WTC11 (cell line): ENCODE measurements at regions not wholly inside any gene's neighbourhood (a gene's known extent, or its start where the extent isn't known, plus 50 kb on each side); places are given as distances from the start of the nearest gene placed in this dataset.
"Not testable (repeated sequence)": the region's sequence is repeated elsewhere in the genome, so short reads cannot be mapped to it uniquely, and the experiment has no call there.

Experiments
- CREB1 ChIP-seq: sonication (generic); formaldehyde crosslinking; IDR thresholded peaks from 2 replicates; pipeline ENCODE4 v1.8.0; 2023; ENCODE audit warnings: mild to moderate bottlenecking, missing genetic modification reagents
- CTCF ChIP-seq: fragments of 200-600 bp; IDR thresholded peaks from 2 replicates; pipeline ENCODE4 v1.8.0; 2022; ENCODE audit warnings: antibody characterized with exemption
- ESRRA ChIP-seq: sonication (generic); formaldehyde crosslinking; IDR thresholded peaks from 2 replicates; pipeline ENCODE4 v1.8.1; 2022; ENCODE audit warnings: mild to moderate bottlenecking, missing genetic modification reagents, borderline replicate concordance
- GRHL2 ChIP-seq: fragments of 250-450 bp; sonication (Bioruptor Pico); IDR thresholded peaks from 2 replicates; pipeline ENCODE4 v1.8.0; 2022; ENCODE audit warnings: mild to moderate bottlenecking, moderate library complexity; ENCODE audit not compliant: insufficient replicate concordance, severe bottlenecking
- IRF2 ChIP-seq: sonication (generic); formaldehyde crosslinking; IDR thresholded peaks from 2 replicates; pipeline ENCODE4 v1.8.0; 2022; ENCODE audit warnings: low read depth, missing genetic modification reagents, borderline replicate concordance
- MLX ChIP-seq: sonication (generic); formaldehyde crosslinking; IDR thresholded peaks from 2 replicates; pipeline ENCODE4 v1.8.1; 2023; ENCODE audit warnings: mild to moderate bottlenecking, missing genetic modification reagents, moderate library complexity
- MXD4 ChIP-seq: fragments of 250-450 bp; sonication (Bioruptor Pico); IDR thresholded peaks from 2 replicates; pipeline ENCODE4 v1.8.0; 2021; ENCODE audit warnings: mild to moderate bottlenecking, moderate library complexity, borderline replicate concordance
- SP1 ChIP-seq: sonication (generic); formaldehyde crosslinking; conservative IDR thresholded peaks from 2 replicates; pipeline ENCODE4 v1.8.1; 2022; ENCODE audit warnings: missing genetic modification reagents
- USF2 ChIP-seq: sonication (generic); formaldehyde crosslinking; IDR thresholded peaks from 2 replicates; pipeline ENCODE4 v1.8.1; 2023; ENCODE audit warnings: mild to moderate bottlenecking, missing genetic modification reagents, moderate library complexity
- ZBTB21 ChIP-seq: sonication (generic); formaldehyde crosslinking; IDR thresholded peaks from 2 replicates; pipeline ENCODE4 v1.8.1; 2023; ENCODE audit warnings: mild to moderate bottlenecking, missing genetic modification reagents, borderline replicate concordance
- ZNF138 ChIP-seq: sonication (generic); formaldehyde crosslinking; conservative IDR thresholded peaks from 2 replicates; pipeline ENCODE4 v1.8.1; 2022; ENCODE audit warnings: mild to moderate bottlenecking, moderate library complexity, missing genetic modification reagents
- TF ChIP-seq, protein P1 (sequence below): sonication (generic); formaldehyde crosslinking; IDR thresholded peaks from 2 replicates; pipeline ENCODE4 v1.8.0; 2022; ENCODE audit warnings: missing genetic modification reagents
- TF ChIP-seq, protein P2 (sequence below): sonication (generic); formaldehyde crosslinking; IDR thresholded peaks from 2 replicates; pipeline ENCODE4 v1.8.1; 2022; ENCODE audit warnings: missing genetic modification reagents, borderline replicate concordance

- TF ChIP-seq CTCF; SP1; MLX (CRISPR knock-in tag); ESRRA (CRISPR knock-in tag); ZBTB21 (CRISPR knock-in tag); CREB1 (CRISPR knock-in tag); ZNF138 (CRISPR knock-in tag); IRF2; GRHL2 (CRISPR knock-in tag); USF2 (CRISPR knock-in tag); MXD4 (CRISPR knock-in tag): not testable (repeated sequence)
- TF ChIP-seq, protein P1, sequence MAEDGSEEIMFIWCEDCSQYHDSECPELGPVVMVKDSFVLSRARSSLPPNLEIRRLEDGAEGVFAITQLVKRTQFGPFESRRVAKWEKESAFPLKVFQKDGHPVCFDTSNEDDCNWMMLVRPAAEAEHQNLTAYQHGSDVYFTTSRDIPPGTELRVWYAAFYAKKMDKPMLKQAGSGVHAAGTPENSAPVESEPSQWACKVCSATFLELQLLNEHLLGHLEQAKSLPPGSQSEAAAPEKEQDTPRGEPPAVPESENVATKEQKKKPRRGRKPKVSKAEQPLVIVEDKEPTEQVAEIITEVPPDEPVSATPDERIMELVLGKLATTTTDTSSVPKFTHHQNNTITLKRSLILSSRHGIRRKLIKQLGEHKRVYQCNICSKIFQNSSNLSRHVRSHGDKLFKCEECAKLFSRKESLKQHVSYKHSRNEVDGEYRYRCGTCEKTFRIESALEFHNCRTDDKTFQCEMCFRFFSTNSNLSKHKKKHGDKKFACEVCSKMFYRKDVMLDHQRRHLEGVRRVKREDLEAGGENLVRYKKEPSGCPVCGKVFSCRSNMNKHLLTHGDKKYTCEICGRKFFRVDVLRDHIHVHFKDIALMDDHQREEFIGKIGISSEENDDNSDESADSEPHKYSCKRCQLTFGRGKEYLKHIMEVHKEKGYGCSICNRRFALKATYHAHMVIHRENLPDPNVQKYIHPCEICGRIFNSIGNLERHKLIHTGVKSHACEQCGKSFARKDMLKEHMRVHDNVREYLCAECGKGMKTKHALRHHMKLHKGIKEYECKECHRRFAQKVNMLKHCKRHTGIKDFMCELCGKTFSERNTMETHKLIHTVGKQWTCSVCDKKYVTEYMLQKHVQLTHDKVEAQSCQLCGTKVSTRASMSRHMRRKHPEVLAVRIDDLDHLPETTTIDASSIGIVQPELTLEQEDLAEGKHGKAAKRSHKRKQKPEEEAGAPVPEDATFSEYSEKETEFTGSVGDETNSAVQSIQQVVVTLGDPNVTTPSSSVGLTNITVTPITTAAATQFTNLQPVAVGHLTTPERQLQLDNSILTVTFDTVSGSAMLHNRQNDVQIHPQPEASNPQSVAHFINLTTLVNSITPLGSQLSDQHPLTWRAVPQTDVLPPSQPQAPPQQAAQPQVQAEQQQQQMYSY (CRISPR knock-in tag) = not testable (repeated sequence)
- TF ChIP-seq, protein P2, sequence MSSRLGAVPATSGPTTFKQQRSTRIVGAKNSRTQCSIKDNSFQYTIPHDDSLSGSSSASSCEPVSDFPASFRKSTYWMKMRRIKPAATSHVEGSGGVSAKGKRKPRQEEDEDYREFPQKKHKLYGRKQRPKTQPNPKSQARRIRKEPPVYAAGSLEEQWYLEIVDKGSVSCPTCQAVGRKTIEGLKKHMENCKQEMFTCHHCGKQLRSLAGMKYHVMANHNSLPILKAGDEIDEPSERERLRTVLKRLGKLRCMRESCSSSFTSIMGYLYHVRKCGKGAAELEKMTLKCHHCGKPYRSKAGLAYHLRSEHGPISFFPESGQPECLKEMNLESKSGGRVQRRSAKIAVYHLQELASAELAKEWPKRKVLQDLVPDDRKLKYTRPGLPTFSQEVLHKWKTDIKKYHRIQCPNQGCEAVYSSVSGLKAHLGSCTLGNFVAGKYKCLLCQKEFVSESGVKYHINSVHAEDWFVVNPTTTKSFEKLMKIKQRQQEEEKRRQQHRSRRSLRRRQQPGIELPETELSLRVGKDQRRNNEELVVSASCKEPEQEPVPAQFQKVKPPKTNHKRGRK = not testable (repeated sequence)
Observed at GRCh38 chr4:34006540-34006939, 2237.8 kb downstream of the ARAP2 start.
